Ishikawa (cell line): ENCODE measurements at regions not wholly inside any gene's neighbourhood (a gene's known extent, or its start where the extent isn't known, plus 50 kb on each side); places are given as distances from the start of the nearest gene placed in this dataset.

Source experiments
- CEBPB ChIP-seq: IDR thresholded peaks from 2 replicates; pipeline ENCODE4 v1.6.1; 2012
- CREB1 ChIP-seq: IDR thresholded peaks from 2 replicates; pipeline ENCODE4 v1.6.1; 2012; ENCODE audit warnings: low read depth
- EGR1 ChIP-seq: IDR thresholded peaks from 2 replicates; pipeline ENCODE4 v1.6.1; 2012
- EP300 ChIP-seq: IDR thresholded peaks from 2 replicates; pipeline ENCODE4 v1.6.1; 2012; ENCODE audit warnings: borderline replicate concordance
- FOXM1 ChIP-seq: IDR thresholded peaks from 2 replicates; pipeline ENCODE4 v1.6.1; 2012; ENCODE audit warnings: low read depth, borderline replicate concordance
- MAX ChIP-seq: IDR thresholded peaks from 2 replicates; pipeline ENCODE4 v1.6.1; 2012
- NFIC ChIP-seq: IDR thresholded peaks from 2 replicates; pipeline ENCODE4 v1.6.1; 2012
- RAD21 ChIP-seq: IDR thresholded peaks from 2 replicates; pipeline ENCODE4 v1.6.1; 2012; ENCODE audit warnings: low read depth
- TAF1 ChIP-seq: IDR thresholded peaks from 2 replicates; pipeline ENCODE4 v1.6.1; 2012; ENCODE audit warnings: low read depth, mild to moderate bottlenecking
- TCF12 ChIP-seq: IDR thresholded peaks from 2 replicates; pipeline ENCODE4 v1.6.1; 2012; ENCODE audit warnings: low read depth
- TEAD4 ChIP-seq: IDR thresholded peaks from 2 replicates; pipeline ENCODE4 v1.6.1; 2012
- YY1 ChIP-seq: IDR thresholded peaks from 2 replicates; pipeline ENCODE4 v1.6.1; 2012; ENCODE audit warnings: low read depth
- ZBTB7A ChIP-seq: IDR thresholded peaks from 2 replicates; pipeline ENCODE4 v1.6.1; 2012; ENCODE audit warnings: low read depth
- TF ChIP-seq, protein P1 (sequence below): IDR thresholded peaks from 2 replicates; pipeline ENCODE4 v1.6.1; 2012; ENCODE audit warnings: low read depth, mild to moderate bottlenecking
- TF ChIP-seq, protein P2 (sequence below): IDR thresholded peaks from 2 replicates; pipeline ENCODE4 v1.6.1; 2012

DNA sequence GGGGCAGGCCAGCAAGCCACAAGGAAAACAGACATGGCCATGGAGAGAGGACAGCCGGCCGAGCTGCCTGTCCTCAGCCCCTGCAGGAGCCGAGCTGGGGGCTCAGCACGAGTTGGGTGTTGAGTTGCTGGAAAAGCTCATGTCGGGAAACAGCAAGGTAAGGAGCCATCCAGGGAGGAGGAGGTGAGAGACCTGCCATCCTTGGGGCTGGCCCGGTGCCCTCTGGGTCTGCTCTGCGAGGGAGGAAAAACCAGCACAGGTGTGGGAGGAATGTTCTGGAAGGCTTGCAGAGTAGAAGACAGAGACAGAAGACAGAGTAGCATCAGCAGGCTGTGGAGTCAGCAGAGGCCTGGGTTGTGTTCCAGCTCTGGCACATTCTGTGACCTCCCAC is 548.8 kb downstream of the PTPRU start:
- TF ChIP-seq NFIC (no peak), TCF12 (no peak), EP300 (no peak), MAX (no peak), RAD21 (no peak), CREB1 (no peak)
- TF ChIP-seq, protein P1, sequence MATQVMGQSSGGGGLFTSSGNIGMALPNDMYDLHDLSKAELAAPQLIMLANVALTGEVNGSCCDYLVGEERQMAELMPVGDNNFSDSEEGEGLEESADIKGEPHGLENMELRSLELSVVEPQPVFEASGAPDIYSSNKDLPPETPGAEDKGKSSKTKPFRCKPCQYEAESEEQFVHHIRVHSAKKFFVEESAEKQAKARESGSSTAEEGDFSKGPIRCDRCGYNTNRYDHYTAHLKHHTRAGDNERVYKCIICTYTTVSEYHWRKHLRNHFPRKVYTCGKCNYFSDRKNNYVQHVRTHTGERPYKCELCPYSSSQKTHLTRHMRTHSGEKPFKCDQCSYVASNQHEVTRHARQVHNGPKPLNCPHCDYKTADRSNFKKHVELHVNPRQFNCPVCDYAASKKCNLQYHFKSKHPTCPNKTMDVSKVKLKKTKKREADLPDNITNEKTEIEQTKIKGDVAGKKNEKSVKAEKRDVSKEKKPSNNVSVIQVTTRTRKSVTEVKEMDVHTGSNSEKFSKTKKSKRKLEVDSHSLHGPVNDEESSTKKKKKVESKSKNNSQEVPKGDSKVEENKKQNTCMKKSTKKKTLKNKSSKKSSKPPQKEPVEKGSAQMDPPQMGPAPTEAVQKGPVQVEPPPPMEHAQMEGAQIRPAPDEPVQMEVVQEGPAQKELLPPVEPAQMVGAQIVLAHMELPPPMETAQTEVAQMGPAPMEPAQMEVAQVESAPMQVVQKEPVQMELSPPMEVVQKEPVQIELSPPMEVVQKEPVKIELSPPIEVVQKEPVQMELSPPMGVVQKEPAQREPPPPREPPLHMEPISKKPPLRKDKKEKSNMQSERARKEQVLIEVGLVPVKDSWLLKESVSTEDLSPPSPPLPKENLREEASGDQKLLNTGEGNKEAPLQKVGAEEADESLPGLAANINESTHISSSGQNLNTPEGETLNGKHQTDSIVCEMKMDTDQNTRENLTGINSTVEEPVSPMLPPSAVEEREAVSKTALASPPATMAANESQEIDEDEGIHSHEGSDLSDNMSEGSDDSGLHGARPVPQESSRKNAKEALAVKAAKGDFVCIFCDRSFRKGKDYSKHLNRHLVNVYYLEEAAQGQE = no peak
- TF ChIP-seq, protein P2, sequence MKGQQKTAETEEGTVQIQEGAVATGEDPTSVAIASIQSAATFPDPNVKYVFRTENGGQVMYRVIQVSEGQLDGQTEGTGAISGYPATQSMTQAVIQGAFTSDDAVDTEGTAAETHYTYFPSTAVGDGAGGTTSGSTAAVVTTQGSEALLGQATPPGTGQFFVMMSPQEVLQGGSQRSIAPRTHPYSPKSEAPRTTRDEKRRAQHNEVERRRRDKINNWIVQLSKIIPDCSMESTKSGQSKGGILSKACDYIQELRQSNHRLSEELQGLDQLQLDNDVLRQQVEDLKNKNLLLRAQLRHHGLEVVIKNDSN = no peak

DNA sequence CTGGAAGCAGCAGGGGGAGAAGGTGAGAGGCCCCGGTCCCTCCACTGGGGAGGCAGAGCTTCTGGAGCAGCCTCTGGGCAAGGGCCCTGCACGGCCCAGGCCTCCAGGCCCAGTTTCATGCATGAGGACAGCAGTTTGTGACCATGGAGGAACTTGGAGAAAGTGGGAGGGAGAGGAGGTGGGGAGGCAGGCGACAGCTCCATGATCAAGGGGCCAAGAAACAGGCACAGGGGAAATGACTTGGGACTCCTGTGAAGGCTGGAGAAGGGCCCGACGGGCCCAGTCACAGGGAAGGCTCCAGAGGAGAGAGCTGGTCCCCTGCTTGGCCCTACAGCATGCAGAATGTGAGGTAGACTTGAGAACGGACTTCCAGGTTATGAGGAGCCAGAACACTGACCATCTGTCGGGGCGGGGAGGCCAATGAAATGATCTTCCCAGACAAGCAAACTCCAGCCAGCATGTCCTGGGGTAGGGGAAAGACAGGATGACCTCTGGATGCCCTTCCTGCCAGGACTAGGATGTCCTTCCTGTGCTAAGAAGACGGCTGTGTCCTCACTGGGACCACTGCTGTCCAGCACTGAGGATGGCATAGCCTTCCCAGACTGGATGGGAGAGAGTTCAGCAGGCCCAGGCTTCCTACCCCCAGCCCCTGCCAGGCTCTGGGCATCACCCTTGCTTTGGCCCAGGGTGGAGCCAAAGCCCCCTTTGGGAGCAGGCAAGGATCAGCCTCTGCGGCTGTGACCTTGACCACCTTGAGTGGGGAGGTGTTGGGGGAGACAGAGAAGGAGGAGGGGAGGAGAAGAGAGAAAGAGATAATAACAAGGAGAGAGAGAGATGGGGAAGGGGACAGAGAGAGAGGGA is 548.2 kb downstream of the PTPRU start:
- TF ChIP-seq EP300 = no peak
- TF ChIP-seq YY1 = no peak
- TF ChIP-seq TEAD4 = no peak
- TF ChIP-seq CEBPB = no peak
- TF ChIP-seq CREB1 = no peak
- no peak for TF ChIP-seq TCF12
- TF ChIP-seq TAF1 = no peak
- TF ChIP-seq EGR1 = no peak
- TF ChIP-seq RAD21 = no peak
- TF ChIP-seq, protein P1 = no peak
- TF ChIP-seq NFIC = no peak
- no peak for TF ChIP-seq FOXM1
- TF ChIP-seq ZBTB7A = no peak
- TF ChIP-seq, protein P2 = no peak
- no peak for TF ChIP-seq MAX

GRCh38 chr1:29783508-29784275 is 547.4 kb downstream of the PTPRU start:
- no peak for TF ChIP-seq ZBTB7A
- no peak for TF ChIP-seq MAX
- no peak for TF ChIP-seq CREB1
- TF ChIP-seq, protein P2 = no peak
- no peak for TF ChIP-seq TCF12
- no peak for TF ChIP-seq NFIC
- TF ChIP-seq CEBPB = no peak
- TF ChIP-seq FOXM1 = no peak
- TF ChIP-seq, protein P1 = no peak
- no peak for TF ChIP-seq EP300
- TF ChIP-seq EGR1 = no peak
- no peak for TF ChIP-seq RAD21
- no peak for TF ChIP-seq TEAD4
- TF ChIP-seq TAF1 = no peak
- no peak for TF ChIP-seq YY1
